HEK293T (cell line): ENCODE measurements at regions not wholly inside any gene's neighbourhood (a gene's known extent, or its start where the extent isn't known, plus 50 kb on each side); places are given as distances from the start of the nearest gene placed in this dataset.
"Not testable (repeated sequence)": the region's sequence is repeated elsewhere in the genome, so short reads cannot be mapped to it uniquely, and the experiment has no call there.

Experiments used
- ARNT ChIP-seq: fragments of 450-650 bp; IDR thresholded peaks from 2 replicates; pipeline ENCODE4 v1.6.1; 2017; ENCODE audit warnings: mild to moderate bottlenecking
- BHLHE40 ChIP-seq: fragments of 450-650 bp; IDR thresholded peaks from 2 replicates; pipeline ENCODE4 v1.6.1; 2016; ENCODE audit warnings: mild to moderate bottlenecking, moderate library complexity, borderline replicate concordance
- CTBP1 ChIP-seq: fragments of 450-650 bp; IDR thresholded peaks from 2 replicates; pipeline ENCODE4 v1.6.1; 2016; ENCODE audit warnings: borderline replicate concordance
- ELF4 ChIP-seq: fragments of 450-650 bp; IDR thresholded peaks from 2 replicates; pipeline ENCODE4 v1.6.1; 2017; ENCODE audit warnings: antibody characterized with exemption
- FOXA1 ChIP-seq: fragments of 450-650 bp; IDR thresholded peaks from 2 replicates; pipeline ENCODE4 v1.6.1; 2016; ENCODE audit warnings: mild to moderate bottlenecking
- FOXM1 ChIP-seq: fragments of 450-650 bp; IDR thresholded peaks from 2 replicates; pipeline ENCODE4 v1.6.1; 2017; ENCODE audit warnings: mild to moderate bottlenecking, borderline replicate concordance
- HDGF ChIP-seq: fragments of 450-650 bp; IDR thresholded peaks from 2 replicates; pipeline ENCODE4 v1.6.1; 2017; ENCODE audit warnings: antibody characterized with exemption, borderline replicate concordance
- LEF1 ChIP-seq: fragments of 450-650 bp; IDR thresholded peaks from 2 replicates; pipeline ENCODE4 v1.6.1; 2017; ENCODE audit warnings: mild to moderate bottlenecking, borderline replicate concordance
- PKNOX1 ChIP-seq: fragments of 450-650 bp; IDR thresholded peaks from 2 replicates; pipeline ENCODE4 v1.6.1; 2016
- SP1 ChIP-seq: fragments of 450-650 bp; IDR thresholded peaks from 2 replicates; pipeline ENCODE4 v1.6.1; 2017
- SUZ12 ChIP-seq: fragments of 450-650 bp; IDR thresholded peaks from 2 replicates; pipeline ENCODE4 v1.6.1; 2016; ENCODE audit warnings: mild to moderate bottlenecking
- TARDBP ChIP-seq: fragments of 450-650 bp; IDR thresholded peaks from 2 replicates; pipeline ENCODE4 v1.6.1; 2016
- ZNF384 ChIP-seq: fragments of 450-650 bp; IDR thresholded peaks from 2 replicates; pipeline ENCODE4 v1.6.1; 2016

GRCh38 chr14:106373653-106374110 is 847.3 kb downstream of the TMEM121 start:
- TF ChIP-seq ARNT, FOXM1, CTBP1, BHLHE40, SP1, ELF4, FOXA1, TARDBP, ZNF384, SUZ12, HDGF, LEF1, PKNOX1: not testable (repeated sequence)
